Endothelial cell of umbilical vein (primary cell): ENCODE measurements at regions not wholly inside any gene's neighbourhood (a gene's known extent, or its start where the extent isn't known, plus 50 kb on each side); places are given as distances from the start of the nearest gene placed in this dataset.

Experiments used
- BruUV-seq: library from RNA; stranded (reverse); fragments of 400-500 nt; replicated peaks from 2 replicates; lab custom pipeline; 2021; lab: Mats Ljungman, UMichigan
- CTCF ChIA-PET: fragments of 300-600, 350-600 bp; sonication (Branson Sonifier 250); formaldehyde crosslinking; loops from one replicate; lab custom pipeline; 2021; ENCODE audit warnings: antibody characterized with exemption, inconsistent platforms; lab: Charles Lee
- POLR2A ChIA-PET: fragments of 300-600, 350-600 bp; sonication (Branson Sonifier 250); formaldehyde crosslinking; loops from one replicate; lab custom pipeline; 2021; ENCODE audit warnings: antibody characterized with exemption, inconsistent platforms; lab: Charles Lee
- DNase-seq: peaks from one replicate; pipeline ENCODE4 v3.0.0-alpha.2; 2011; ENCODE audit warnings: low read depth, low spot score
- FAIRE-seq: peaks from 2 replicates; lab custom pipeline; 2011; peaks lifted over from hg19 to GRCh38; lab: Jason Lieb, UNC
- H2AFZ ChIP-seq: 2 replicates; pipeline ENCODE4 v1.6.0; 2012; ENCODE audit warnings: low read depth, low read length, control low read depth, inconsistent platforms
- H3K27ac ChIP-seq: 2 replicates; pipeline ENCODE4 v1.5.1; 2011; ENCODE audit warnings: low read depth, mild to moderate bottlenecking, control low read depth, low read length, moderate library complexity; ENCODE audit not compliant: insufficient read depth
- H3K27me3 ChIP-seq, 2 experiments: 2 replicates each; pipeline versions ENCODE4 v1.6.0 to v1.6.1; 2011; ENCODE audit warnings: low read length in 2 of 2, mixed read lengths in 1 of 2; ENCODE audit not compliant: control insufficient read depth in 2 of 2, insufficient read depth in 2 of 2
- H3K36me3 ChIP-seq, 2 experiments: 2 replicates in 1 of 2; 3 replicates in 1 of 2; pipeline ENCODE4 v1.5.1; 2011; ENCODE audit warnings: low read length in 2 of 2, mild to moderate bottlenecking in 1 of 2, moderate library complexity in 1 of 2; ENCODE audit not compliant: control insufficient read depth in 2 of 2, insufficient read depth in 2 of 2; ENCODE audit errors: extremely low read depth in 1 of 2
- H3K4me1 ChIP-seq: 3 replicates; pipeline ENCODE4 v1.5.1; 2011; ENCODE audit warnings: mild to moderate bottlenecking, low read length; ENCODE audit not compliant: control insufficient read depth, insufficient read depth; ENCODE audit errors: extremely low read depth
- H3K4me2 ChIP-seq: 2 replicates; pipeline ENCODE4 v1.6.1; 2011; ENCODE audit warnings: low read length, control low read depth, mixed read lengths; ENCODE audit not compliant: insufficient read depth
- H3K4me3 ChIP-seq, 3 experiments: fragments of 200-600 bp in 1 of 3; sonication (generic), shearing (Covaris generic) in 1 of 3; replicated peaks in 1 of 3; 2 replicates each; pipeline ENCODE4 v1.5.1; 2011 to 2016; ENCODE audit warnings: control low read depth in 3 of 3, low read length in 3 of 3, mild to moderate bottlenecking in 2 of 3, inconsistent platforms in 1 of 3, low read depth in 1 of 3, moderate library complexity in 1 of 3; ENCODE audit not compliant: insufficient read depth in 1 of 3
- H3K79me2 ChIP-seq: 2 replicates; pipeline ENCODE4 v1.6.0; 2012; ENCODE audit warnings: low read length, inconsistent platforms; ENCODE audit not compliant: control insufficient read depth, insufficient read depth
- H3K9ac ChIP-seq: replicated peaks from 2 replicates; pipeline ENCODE3; 2011; ENCODE audit warnings: low read length, control low read depth; ENCODE audit not compliant: insufficient read depth; ENCODE audit errors: extremely low read depth
- H3K9me1 ChIP-seq: replicated peaks from 3 replicates; pipeline ENCODE4 v1.6.0; 2011; ENCODE audit warnings: mild to moderate bottlenecking, low read length; ENCODE audit not compliant: control insufficient read depth, insufficient read depth; ENCODE audit errors: extremely low read depth
- H3K9me3 ChIP-seq: replicated peaks from 2 replicates; pipeline ENCODE4 v1.5.1; 2012; ENCODE audit warnings: low read length, inconsistent platforms; ENCODE audit not compliant: control insufficient read depth, insufficient read depth
- H4K20me1 ChIP-seq: replicated peaks from 2 replicates; pipeline ENCODE3; 2011; ENCODE audit warnings: mild to moderate bottlenecking, low read length; ENCODE audit not compliant: control insufficient read depth, insufficient read depth; ENCODE audit errors: extremely low read depth
- EZH2 ChIP-seq: IDR thresholded peaks from 2 replicates; pipeline ENCODE4 v1.6.1; 2012; ENCODE audit warnings: borderline replicate concordance, low read depth, mild to moderate bottlenecking, moderate library complexity, low read length, inconsistent platforms; ENCODE audit not compliant: severe bottlenecking
- FOS ChIP-seq: IDR thresholded peaks from 2 replicates; pipeline ENCODE4 v1.6.1; 2011; ENCODE audit warnings: mild to moderate bottlenecking, low read length, moderate library complexity, borderline replicate concordance; ENCODE audit not compliant: insufficient read depth
- GATA2 ChIP-seq: IDR thresholded peaks from 2 replicates; pipeline ENCODE4 v1.7.0; 2011; ENCODE audit warnings: low read depth, mild to moderate bottlenecking, moderate library complexity, mixed read lengths, low read length; ENCODE audit not compliant: insufficient read length, insufficient read depth
- JUN ChIP-seq: IDR thresholded peaks from 2 replicates; pipeline ENCODE4 v1.6.1; 2011; ENCODE audit warnings: borderline replicate concordance, low read depth; ENCODE audit not compliant: insufficient read length, insufficient read depth
- MYC ChIP-seq: IDR thresholded peaks from one replicate; pipeline ENCODE4 v1.6.1; 2011; ENCODE audit warnings: mild to moderate bottlenecking, low read depth, low read length
- POLR2A ChIP-seq: IDR thresholded peaks from 2 replicates; pipeline ENCODE4 v1.6.1; 2012; ENCODE audit warnings: low read depth, mild to moderate bottlenecking, control low read depth, low read length
- POLR2AphosphoS5 ChIP-seq: IDR thresholded peaks from 2 replicates; pipeline ENCODE4 v1.6.1; 2012; ENCODE audit warnings: low read depth, mild to moderate bottlenecking, control low read depth, low read length, moderate library complexity; ENCODE audit not compliant: insufficient read depth
- dilution Hi-C: fragments of 300-500 bp; cut with MboI; formaldehyde crosslinking; loops from one replicate; pipeline ENCODE4 v1.15.0; 2019; ENCODE audit warnings: low sequenced_read_pairs; ENCODE audit not compliant: extremely low pct_ligation_motif_present
- intact Hi-C: fragments of 100-400 bp; cut with micrococcal nuclease; formaldehyde crosslinking; loops from one replicate; pipeline ENCODE4 v1.10.0; 2022
- TF ChIP-seq, protein P1 (sequence below), 2 donors: IDR thresholded peaks; 1 replicate in 1 of 2; 2 replicates in 1 of 2; pipeline ENCODE4 v1.5.1; 2011; ENCODE audit warnings: low read length in 2 of 2, mild to moderate bottlenecking in 2 of 2, moderate library complexity in 2 of 2, control low read depth in 1 of 2, inconsistent platforms in 1 of 2, low read depth in 1 of 2; ENCODE audit not compliant: insufficient read depth in 1 of 2; ENCODE audit errors: extremely low read depth in 1 of 2
- TF ChIP-seq, protein P2 (sequence below): IDR thresholded peaks from 2 replicates; pipeline ENCODE4 v1.6.1; 2011; ENCODE audit not compliant: insufficient read depth, insufficient read length

DNA sequence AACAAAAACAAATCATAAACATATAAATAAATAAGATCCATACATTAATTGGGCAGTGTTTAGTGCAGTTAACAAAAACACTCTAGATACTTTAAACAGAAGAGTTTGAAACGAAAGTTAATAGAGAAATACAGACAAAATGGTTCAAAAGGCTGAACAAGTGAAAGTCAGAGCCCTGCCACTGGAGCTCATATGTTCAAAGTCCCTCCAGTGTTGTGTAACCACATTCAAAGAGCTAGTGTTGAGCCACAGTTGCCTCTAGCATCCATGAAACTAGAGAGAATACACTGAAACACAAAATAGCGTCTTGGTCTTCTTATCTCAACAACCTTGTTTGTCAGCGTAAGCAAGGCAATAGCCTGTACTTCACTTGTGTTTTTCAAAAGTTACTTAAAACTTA, 1309.8 kb upstream of the NRXN1 start:
- dilution Hi-C loops, result no loop called here
- CTCF ChIA-PET, result interaction anchor here (0.8 kb wide), 1 partner anchor 9 kb away, joined by 3 read pairs; no protein-coding TSS in a partner anchor

More for the DNA sequence above, 1309.8 kb upstream of the NRXN1 start:
- Histone ChIP-seq H3K36me3 (no peaks in the 10 kb centered on the region), H3K9ac (no peak overlapping the region), H4K20me1 (no peaks in the 10 kb centered on the region), H3K4me1 (no peaks in the 10 kb centered on the region), H3K79me2 (no peaks in the 10 kb centered on the region), H3K9me1 (no peaks in the 10 kb centered on the region), H3K4me3 (no peak overlapping the region), H3K27ac (no peak overlapping the region), H3K9me3 (no peaks in the 10 kb centered on the region), H2AFZ (no peak overlapping the region), H3K27me3 (no peaks in the 10 kb centered on the region), H3K4me2 (no peak overlapping the region)
- FAIRE-seq, result no peak
- no peak for DNase-seq
- POLR2A ChIA-PET, result no interaction called here
- no TSS peak for BruUV-seq
- intact Hi-C loops, result no loop called here
- TF ChIP-seq, protein P1, sequence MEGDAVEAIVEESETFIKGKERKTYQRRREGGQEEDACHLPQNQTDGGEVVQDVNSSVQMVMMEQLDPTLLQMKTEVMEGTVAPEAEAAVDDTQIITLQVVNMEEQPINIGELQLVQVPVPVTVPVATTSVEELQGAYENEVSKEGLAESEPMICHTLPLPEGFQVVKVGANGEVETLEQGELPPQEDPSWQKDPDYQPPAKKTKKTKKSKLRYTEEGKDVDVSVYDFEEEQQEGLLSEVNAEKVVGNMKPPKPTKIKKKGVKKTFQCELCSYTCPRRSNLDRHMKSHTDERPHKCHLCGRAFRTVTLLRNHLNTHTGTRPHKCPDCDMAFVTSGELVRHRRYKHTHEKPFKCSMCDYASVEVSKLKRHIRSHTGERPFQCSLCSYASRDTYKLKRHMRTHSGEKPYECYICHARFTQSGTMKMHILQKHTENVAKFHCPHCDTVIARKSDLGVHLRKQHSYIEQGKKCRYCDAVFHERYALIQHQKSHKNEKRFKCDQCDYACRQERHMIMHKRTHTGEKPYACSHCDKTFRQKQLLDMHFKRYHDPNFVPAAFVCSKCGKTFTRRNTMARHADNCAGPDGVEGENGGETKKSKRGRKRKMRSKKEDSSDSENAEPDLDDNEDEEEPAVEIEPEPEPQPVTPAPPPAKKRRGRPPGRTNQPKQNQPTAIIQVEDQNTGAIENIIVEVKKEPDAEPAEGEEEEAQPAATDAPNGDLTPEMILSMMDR (IDR thresholded peaks at IDR 0.05; ENCODE audit: extremely low read depth in 1 of 2, insufficient read depth in 1 of 2, low read depth in 1 of 2, low read length in 2 of 2), result no peak
- no peak for TF ChIP-seq GATA2
- no peak for TF ChIP-seq POLR2A
- no peak for TF ChIP-seq EZH2
- no peak for TF ChIP-seq FOS
- TF ChIP-seq, protein P2, sequence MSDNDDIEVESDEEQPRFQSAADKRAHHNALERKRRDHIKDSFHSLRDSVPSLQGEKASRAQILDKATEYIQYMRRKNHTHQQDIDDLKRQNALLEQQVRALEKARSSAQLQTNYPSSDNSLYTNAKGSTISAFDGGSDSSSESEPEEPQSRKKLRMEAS, result no peak
- no peak for TF ChIP-seq POLR2AphosphoS5
- no peak for TF ChIP-seq MYC
- no peak for TF ChIP-seq JUN
